OCI-M1 (cell line): ENCODE measurements at regions not wholly inside any gene's neighbourhood (a gene's known extent, or its start where the extent isn't known, plus 50 kb on each side); places are given as distances from the start of the nearest gene placed in this dataset.
"Not testable (repeated sequence)": the region's sequence is repeated elsewhere in the genome, so short reads cannot be mapped to it uniquely, and the experiment has no call there.

Experiments
- DNase-seq: peaks from one replicate; lab custom pipeline; 2025; lab: John Stamatoyannopoulos, UW

DNA sequence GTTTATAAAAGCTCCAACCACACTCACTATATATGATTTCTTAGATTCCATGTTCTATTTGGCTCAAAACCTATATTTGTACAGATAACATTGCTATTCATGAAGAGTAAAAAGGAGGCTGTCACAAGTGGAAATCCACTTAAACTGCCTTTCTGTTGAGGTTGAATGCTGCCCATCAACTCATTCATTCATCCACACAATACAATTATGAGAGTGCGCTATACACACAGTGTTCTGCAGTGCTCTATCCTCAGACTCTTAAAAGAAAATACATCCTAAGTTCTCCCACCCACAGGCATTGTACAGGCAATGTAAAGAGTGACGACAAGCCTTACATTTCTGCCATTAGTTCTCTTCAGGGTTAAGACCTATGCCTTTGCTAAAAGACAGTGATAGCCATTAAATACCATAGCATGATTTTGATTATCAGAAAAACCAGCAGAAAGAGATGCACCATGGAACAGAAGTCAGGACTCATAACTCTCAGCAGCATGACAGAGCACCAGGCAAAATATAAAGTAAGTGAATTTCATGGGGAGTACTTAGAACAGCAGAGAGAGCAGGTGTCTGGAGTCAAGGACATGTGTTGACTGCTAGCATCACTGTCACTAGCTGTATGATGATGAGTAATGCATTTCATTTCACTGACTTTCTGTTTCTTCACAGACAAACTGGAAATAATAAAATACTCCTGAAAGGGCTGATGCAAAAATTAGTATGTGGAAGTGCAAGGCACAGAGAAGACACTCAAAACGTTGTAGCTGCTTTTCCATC lies 218.0 kb downstream of the RBM26 start:
- DNase-seq, result no peak

GRCh38 chr13:79185580-79185979 lies 220.5 kb downstream of the RBM26 start:
- DNase-seq, result no peak

DNA sequence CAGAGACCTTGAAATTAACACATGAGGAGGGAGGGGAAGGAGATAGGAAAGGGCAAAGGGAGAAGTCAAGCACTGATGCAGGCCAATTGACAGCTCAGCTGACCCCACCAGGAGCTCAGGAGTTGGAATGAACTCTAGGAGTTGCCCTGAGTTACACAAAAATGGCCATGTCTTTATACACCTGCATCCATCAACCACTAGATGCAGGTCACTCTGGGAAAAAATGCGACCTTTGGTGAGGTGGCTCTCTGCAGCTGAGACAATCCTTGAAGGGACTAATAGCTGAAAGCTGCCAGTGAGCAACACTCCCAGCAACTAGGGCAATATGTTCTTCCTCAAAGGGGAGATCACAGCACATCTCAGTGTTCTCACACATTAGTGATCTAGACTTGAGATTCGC lies 222.8 kb downstream of the RBM26 start:
- DNase-seq, result no peak

DNA sequence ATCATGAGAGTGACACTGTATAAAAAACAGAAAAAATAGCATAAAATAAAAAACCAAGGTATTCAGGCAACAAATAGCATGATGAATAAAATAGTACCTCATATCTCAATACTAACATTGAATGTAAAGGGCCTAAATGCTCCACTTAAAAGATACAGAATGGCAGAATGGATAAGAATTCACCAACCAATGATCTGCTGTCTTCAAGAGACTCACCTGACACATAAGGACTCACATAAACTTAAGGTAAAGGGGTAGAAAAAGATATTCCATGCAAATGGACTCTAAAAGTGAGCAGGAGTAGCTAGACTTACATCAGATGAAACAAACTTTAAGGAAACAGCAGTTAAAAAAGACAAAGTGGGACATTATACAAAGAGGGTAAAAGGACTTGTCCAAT lies 232.4 kb downstream of the RBM26 start:
- DNase-seq, result not testable (repeated sequence)

DNA sequence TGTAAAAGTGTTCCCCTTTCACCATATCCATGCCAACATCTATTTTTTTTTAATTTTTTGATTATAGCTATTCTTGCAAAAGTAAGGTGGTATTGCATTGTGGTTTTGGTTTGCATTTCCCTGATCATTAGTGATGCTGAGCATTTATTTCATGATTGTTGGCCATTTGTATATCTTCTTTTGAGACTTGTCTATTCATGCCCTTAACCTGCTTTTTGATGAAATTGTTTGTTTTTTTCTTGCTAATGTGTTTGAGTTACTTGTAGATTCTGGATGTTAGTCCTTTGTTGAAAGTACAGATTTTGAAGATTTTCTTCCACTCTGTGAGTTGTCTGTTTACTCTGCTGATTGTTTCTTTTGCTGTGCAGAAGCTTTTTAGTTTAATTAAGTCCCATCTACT lies 233.1 kb downstream of the RBM26 start:
- DNase-seq, result not testable (repeated sequence)

- no peak for DNase-seq
Measured at GRCh38 chr13:79171141-79172061, 234.7 kb downstream of the RBM26 start.

DNA sequence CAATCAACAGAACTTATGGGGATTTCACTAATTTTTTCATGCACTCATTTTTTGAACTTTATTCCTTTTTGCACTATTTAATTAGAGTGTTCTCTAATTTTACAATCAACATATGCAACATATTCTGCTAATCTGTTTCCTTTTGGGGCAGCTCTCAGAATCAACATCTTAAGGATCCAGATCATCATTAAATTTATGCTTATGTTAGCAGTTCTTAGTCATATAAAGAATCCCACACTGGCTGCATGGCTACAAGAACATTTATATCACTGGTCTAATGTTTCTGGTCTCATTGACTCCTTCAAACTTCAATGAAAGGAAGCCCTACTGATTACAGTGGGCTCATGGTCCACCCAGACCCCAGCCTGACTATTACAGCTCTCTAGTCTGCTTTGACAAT lies 245.2 kb downstream of the RBM26 start:
- no peak for DNase-seq

DNA sequence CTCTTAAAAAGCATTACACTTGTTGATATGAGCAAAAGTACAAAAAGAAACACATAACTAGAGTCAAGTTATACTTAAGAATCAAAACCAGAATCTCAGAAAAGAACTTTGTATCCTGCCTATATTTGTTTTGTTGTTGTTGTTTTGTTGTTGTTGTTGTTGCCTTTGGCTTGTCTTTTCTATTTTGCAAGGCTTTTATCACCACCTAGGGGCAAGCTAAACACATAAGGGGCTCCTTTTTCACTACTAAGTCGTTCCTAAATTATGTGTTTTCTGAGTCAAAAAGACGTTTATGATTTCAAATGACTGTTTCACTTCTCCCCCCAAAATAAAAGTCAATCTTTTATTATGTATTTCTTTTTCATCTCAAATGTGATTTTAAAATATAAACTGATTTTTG lies 250.2 kb downstream of the RBM26 start:
- peak; percentile 51 for DNase-seq

DNA sequence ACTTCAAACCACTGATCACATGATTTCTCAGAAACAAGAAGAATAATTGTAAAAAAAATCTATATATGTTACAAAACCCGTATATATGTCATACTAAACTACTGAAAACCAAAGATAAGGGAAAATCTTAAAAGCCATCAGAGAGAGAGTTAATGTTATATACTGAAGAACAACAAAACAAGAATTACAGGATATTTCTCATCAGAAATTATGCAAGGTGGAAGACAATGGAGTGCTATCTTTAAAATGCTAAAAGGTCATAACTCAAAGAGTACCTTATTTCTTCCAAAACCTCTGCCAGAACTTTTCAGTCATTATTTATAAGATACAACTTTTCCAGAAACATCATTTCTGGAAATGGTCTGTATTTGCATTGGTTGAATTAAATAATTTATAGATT lies 256.8 kb downstream of the RBM26 start:
- DNase-seq, result peak; percentile 6

DNA sequence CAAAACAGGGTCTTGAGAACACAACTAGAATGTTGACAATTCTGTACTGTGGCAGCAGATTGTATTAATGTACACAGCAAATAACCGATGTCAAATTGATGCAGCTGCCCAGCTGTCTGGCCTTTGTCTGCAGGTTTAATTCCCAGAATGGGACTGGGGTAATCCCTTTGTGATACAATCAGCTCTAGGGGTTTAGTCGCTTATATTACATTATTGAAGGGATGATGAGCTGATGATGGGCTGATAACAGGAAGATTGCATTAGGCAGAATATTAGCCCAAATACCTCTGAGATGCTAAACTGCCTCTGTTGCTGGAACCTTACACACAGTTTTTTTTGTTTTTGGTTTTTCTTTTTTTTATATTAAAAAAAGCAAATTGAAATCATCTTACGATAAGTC lies 265.0 kb downstream of the RBM26 start:
- no peak for DNase-seq

- peak; percentile 92 for DNase-seq
Measured at GRCh38 chr13:79128158-79128557, 277.9 kb downstream of the RBM26 start.

DNA sequence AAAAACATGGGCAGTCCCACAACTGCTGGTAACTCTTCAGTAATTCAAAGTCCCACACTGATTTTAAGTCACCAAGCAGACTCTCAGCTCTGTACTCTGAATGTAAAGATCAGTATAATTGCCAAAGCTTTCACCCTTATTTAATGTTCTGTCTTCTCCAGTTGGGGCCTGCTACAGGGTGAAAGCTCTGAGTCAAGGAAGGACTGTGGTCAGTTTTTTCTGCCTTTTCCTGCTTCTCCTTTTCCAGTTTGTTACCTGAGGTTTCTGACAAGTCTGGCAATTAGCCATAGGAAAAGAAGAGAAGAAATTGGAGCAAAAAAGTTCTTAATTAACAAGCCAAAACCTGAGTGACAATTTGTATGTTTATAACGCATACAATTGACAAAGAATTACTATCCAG lies 279.3 kb downstream of the RBM26 start:
- peak; percentile 14 for DNase-seq

DNA sequence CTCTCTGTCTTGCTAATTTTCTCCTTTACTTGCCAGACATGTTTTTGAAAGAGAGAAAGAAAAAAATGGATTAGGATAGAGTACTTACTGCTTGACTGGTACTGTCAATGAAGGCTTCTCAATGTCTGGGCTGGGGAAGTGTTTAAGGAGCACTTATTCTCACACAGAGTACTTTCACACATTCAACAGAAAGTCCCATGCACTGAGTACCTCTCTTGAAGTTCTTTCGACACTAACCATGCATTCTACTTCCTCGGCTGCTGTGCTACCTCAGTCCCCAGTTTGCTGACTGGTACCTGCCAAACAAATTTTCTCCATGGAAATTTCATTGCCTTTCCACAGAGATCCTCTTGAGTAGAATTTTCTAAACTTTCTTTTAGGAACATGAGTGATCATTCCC lies 281.9 kb downstream of the RBM26 start:
- DNase-seq, result no peak

DNA sequence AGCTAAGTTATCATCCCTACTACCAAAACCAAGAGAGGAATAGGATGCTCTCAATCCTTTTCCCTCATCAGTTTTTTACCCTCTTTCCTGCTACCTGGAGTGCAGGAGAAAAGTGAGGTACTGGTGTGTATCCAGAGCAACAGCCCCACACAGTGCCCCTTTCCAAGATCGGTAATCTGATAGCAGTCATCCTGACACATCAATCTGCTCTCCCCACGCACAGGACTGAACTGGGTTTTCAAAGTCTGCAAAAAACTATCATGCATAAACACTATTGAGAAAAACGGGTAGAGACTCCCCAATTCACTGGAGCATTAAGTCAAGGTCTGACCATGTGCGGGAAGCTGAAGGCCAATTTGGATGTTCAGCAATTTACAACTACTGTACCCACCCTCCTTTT lies 284.8 kb downstream of the RBM26 start:
- DNase-seq, result no peak

DNA sequence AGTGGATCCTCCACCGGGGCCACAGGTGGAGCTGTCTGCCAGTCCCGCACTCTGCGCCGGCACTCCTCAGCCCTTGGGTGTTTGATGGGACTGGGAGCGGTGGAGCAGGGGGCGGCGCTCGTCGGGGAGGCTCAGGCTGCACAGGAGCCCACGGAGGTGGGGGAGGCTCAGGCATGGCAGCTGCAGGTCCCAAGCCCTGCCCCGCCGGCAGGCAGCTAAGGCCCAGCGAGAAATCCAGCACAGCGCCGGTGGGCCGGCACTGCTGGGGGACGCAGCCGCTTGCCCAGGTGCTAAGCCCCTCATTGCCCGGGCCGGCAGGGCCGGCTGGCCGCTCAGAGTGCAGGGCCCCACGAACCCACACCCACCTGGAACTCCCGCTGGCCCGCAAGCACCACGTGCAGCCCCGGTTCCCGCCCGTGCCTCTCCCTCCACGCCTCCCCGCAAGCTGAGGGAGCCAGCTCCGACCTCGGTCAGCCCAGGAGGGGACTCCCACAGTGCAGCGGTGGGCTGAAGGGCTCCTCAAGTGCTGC lies 286.4 kb downstream of the RBM26 start:
- DNase-seq, result no peak

DNA sequence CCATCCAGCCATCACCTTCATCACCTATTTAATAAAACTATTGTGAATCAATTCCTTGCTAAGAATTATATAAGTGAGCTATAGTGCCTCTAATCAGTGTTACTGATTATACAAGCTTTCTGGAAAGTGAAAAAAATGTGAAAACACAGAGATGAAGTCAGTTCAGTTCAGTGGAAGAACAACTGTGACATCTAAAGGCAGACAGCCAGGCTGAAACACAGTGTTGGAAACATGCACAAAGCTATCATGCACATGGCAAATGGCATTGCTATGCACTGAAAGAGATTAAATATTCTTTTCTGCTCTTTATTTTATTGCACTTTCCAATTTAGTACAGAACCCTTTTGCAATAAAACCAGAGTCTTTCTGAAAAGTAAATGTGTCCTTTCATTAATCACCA lies 294.0 kb downstream of the RBM26 start:
- DNase-seq, result no peak

DNA sequence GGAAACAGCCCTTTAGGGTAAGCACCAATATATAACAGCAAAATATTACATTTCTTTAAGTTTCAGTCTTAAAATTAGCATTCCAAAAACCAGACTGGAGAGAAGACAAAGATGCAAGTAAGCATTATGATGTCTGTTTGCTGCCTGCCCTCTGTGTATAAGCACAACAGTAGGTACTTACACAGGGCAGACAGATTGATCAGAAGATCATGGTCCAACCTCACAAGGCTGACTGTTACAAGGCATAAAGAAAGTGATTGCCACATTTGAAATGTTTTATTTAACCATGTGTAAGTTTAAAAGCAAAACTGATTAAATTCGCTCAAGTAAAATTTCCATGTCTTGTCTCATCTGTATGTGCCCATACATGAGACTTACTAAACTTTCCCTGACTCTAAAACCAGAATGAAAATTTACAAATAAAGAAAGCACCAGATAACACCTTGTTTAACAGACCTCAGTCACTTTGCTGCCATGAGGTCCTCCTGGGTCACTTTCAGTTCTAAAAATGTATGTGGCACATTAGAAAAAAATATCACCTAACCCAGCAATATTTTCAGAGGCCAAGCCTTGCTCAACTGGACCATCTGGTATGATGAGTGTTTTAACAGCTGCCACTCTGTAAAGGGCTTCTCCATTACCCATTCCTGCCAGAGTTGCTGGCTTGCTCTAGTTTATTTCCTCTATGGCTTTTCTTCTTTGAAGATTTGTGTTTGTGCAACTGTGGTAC lies 297.0 kb downstream of the RBM26 start:
- no peak for DNase-seq

DNA sequence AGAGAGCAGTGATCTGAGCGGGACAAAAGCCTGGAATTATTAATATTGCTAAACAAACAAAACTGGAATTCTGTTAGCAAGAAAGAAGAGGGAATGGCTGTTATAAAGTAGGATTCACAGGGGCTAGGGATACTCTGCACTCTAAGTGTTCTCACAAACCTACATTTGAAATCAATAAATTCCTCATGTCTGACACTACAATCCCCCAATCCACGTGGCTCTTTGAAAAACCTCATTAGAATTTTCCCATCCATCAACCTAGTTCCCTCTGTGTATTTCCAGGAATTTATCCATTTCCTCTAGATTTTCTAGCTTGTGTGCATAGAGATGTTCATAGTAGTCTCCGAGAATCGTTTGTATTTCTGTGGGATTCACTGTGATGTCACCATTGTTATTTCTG lies 307.5 kb downstream of the RBM26 start:
- DNase-seq, result no peak

- DNase-seq, result no peak
Measured at GRCh38 chr13:79097201-79097600, 308.9 kb downstream of the RBM26 start.

- no peak for DNase-seq
Measured at GRCh38 chr13:79096099-79096498, 310.0 kb downstream of the RBM26 start.

DNA sequence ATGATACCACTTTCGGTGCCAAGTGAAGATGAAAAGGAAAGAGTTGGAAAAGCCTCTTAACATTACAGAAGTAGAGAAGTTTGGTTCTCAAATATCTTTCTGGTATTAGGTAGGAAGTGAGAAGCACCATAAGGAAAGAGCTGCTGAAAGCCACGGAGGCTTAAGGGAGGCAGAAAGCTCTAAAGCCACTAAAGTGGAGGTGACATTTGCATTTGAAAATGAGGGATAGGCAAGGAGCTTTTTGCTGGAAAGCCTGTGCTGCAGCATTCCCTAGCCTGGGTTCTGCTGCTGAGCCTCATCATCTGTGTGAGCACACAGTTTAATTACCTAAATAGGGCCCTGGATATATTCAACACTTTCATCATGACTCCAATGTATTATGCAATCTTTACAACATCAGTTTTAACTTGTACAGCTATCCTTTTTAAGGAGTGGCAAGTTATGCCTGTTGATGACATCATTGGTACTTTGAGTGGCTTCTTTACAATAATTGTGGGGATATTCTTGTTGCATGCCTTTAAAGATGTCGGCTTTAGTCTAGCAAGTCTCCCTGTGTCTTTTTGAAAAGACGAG lies 315.4 kb downstream of the RBM26 start:
- DNase-seq, result peak; percentile 29
